HG02798 (cell line): ENCODE measurements at regions not wholly inside any gene's neighbourhood (a gene's known extent, or its start where the extent isn't known, plus 50 kb on each side); places are given as distances from the start of the nearest gene placed in this dataset.

ENCODE experiments used
- ATAC-seq: cut with Tn5 transposase; IDR thresholded peaks from one replicate; pipeline ENCODE4 v1.9.1; 2021; ENCODE audit warnings: mild to moderate bottlenecking; ENCODE audit not compliant: unreplicated experiment, poor library complexity

DNA sequence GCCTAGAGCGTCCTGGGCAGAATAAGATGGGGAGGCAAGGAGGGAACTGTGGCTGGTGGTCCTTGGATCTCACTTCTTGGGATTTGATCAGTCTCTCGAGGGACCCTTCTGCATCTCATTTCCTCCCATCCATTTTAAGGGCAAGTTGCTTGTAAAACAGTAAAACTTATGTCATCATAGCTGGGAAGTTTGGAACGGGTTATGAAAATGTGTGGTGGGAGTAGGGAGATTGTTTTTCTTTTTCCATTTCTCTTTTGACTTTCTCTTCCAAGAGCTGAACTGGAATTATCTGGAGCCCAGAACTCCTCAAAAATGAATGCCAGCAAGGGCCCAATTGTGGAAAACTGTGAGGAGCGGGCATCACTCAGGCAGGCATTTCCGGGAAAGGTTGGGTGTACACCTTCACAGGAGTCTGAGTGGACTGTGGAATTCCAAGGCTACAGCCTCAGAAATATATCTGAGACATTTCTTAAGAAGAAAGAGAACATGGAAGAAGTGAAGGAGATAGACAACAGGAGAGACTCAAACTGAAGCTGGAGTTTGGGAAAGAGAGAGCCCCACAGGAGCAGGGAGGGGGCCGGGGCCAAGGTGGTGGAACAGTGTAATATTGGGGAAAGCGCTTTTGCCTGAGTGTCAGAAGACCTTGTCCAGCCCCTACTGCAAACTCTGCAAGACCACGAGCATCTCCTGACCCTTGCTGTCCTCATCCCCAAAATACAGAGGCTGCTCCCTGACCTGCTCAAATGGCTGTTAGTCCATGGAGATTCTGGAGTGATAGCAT is 185.1 kb downstream of the FOXD2 start:
- ATAC-seq: no peak

DNA sequence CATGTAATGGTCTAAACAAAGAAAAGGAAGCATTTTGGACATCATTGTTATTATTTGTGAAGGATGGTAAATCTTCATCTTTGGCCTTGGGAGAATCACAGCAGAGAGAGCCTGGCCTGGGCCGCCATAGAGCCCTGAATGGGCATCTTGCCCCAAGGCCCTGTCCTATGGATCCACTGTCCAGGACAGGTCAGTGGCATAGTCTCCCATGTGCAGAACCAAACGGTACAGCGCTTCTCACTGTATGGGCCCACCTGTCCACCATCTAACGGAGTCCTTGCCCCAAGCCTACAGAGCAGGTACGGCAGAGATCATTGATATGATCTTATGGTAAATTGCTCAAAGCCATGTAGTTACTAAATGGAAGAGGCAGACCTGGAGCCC is 185.7 kb downstream of the FOXD2 start:
- ATAC-seq: no peak

GRCh38 chr1:47624531-47624930 is 186.7 kb downstream of the FOXD2 start:
- ATAC-seq: no peak

- ATAC-seq: no peak
These were observed 189.2 kb downstream of the FOXD2 start for GRCh38 chr1:47627016-47627415.

DNA sequence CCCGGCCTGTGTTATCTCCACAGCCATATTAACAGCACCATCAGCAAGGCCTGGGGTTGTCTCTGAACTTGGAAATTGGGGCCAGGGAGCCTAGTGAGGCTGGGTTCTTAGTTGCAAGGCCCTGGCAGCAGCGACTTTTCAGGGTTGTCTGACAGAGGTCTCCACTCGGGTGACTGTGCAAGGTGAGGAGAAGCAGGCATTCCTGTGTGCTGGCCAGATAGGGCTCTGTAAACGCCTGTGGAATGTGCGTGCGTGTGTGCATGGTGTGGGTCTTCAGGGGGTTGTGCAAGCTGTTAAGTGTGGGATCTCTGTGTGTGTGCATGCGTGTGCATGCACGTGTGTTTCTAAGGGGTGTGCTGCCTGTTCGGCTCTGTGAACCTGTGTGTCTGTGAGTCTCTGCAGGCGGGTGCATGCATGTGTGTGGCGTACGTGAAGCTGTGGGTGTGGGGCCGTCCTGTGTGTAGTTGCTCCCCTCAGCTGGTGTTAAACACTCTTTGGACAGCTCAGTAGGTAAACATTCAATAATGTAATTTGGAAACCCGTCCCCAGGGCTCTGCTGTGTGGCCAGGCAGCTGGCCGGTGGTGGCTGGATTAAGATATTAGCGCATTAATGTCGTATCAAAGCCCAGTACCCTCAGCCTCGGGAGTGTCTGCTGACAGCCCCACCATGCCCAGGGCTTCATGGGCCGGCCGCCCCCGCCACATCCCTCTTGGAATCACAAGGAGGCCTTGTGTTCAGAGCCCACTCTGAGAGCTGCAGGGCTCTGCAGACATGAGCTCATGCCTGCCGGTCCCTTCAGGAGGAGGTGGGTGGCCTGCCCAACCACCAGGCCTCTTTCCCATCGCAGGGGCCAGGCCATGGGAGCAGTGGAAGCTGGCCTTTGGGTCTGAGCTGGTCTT is 189.9 kb downstream of the FOXD2 start:
- no peak for ATAC-seq

- no peak for ATAC-seq
These were observed 191.4 kb downstream of the FOXD2 start for GRCh38 chr1:47629201-47629600.

GRCh38 chr1:47630346-47630745 is 192.5 kb downstream of the FOXD2 start:
- ATAC-seq: no peak

- ATAC-seq: no peak
These were observed 193.7 kb downstream of the FOXD2 start for GRCh38 chr1:47631411-47631995.

- ATAC-seq: no peak
These were observed 197.3 kb downstream of the FOXD2 start for GRCh38 chr1:47635111-47635510.

GRCh38 chr1:47635597-47635996 is 197.8 kb downstream of the FOXD2 start:
- ATAC-seq: no peak

DNA sequence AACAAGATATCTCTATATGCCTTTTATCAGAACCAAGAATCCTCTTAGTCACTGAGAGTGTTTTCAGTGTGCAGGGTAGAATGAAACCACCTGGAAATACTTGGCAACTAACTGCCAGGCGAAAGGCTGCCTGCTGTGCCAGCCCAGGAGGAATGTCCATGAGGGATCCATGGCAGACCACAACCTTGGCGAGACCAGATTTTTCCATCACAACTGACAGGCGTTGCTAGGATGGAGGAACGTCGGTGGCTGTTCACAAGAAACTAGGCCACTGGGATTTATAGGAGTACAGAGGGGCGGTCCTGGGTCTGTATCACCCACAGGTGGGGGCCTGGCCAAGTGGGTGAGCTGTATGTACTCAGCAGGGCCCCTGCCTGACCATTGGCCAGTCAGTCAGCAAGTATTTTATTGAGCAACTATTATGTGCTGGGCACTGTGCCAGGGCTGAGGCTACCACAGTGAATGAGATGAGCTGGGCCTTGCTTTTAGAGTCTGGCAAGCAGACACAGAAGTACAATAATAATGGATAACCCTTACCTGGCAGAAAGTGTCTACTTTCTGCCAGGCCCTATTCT is 199.4 kb downstream of the FOXD2 start:
- ATAC-seq: no peak

DNA sequence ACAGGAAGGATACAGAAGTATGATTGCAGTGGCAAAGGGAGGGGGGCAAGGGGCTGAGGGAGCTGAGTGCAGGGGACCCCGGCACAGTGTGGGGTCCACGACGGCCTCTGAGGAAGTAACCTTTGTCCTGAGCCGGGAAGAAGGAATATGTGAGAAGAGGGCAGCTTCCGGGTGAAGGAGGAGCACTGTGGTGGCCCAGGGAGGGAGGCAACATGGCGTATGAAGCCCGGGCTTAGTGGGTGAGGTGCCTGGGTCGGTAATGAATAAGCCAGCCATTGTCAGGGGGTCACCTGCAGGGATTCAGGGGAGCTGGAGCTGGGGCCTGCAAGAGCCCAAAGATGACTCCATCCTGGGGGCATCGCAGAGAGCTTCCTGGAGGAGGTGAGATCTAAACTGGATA is 200.4 kb downstream of the FOXD2 start:
- no peak for ATAC-seq

DNA sequence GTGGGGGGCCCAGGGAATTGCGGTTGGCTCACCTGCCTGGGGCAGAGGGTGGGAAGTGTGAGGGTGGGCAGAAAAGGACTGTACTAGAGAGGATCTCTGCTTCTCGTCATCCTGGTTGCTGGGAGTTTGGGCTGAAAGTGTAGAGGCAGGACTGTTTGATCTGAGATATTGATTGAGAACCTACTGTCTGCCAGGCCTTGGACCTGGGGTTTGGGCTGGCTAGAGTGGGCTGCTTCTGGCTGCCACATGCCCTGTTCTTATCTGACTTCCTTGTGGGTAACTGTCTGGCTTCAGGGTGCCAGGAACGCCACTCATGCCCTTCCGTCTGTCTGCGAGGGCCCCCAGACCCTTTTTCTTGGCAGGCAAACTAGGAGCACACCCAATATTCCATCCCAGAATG is 200.9 kb downstream of the FOXD2 start:
- ATAC-seq: no peak

- no peak for ATAC-seq
These were observed 205.7 kb downstream of the FOXD2 start for GRCh38 chr1:47643306-47644211.

GRCh38 chr1:47644212-47644573 is 206.3 kb downstream of the FOXD2 start:
- no peak for ATAC-seq

GRCh38 chr1:47645151-47645550 is 207.3 kb downstream of the FOXD2 start:
- ATAC-seq: no peak

GRCh38 chr1:47646676-47647075 is 208.8 kb downstream of the FOXD2 start:
- no peak for ATAC-seq

- no peak for ATAC-seq
These were observed 209.5 kb downstream of the FOXD2 start for GRCh38 chr1:47647327-47647845.

DNA sequence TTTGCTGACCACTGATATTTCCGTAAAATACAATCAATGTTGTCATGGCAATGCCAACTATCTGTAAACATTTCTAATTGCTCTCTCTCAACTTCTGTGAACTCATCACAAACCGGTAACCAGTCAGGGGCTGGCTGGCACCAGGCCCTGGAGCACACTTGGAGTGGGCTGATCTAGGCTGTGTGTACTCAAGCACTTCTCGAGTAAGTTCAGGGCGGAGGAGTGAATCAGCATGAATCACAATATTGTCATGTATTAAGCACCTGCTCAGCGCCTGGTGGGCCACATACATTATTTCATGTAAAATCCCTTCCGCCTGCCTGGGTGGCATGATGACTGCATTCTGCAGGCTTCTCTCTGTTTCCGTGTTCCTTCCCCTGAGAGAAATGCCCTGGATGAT is 212.4 kb downstream of the FOXD2 start:
- no peak for ATAC-seq

- ATAC-seq: no peak
These were observed 212.8 kb downstream of the FOXD2 start for GRCh38 chr1:47650611-47651010.
